A673 (cell line): ENCODE measurements at regions not wholly inside any gene's neighbourhood (a gene's known extent, or its start where the extent isn't known, plus 50 kb on each side); places are given as distances from the start of the nearest gene placed in this dataset.

Experiments
- EZH2 ChIP-seq: fragments of 200-600 bp; sonication (generic); IDR thresholded peaks from 2 replicates; pipeline ENCODE4 v1.6.1; 2017; ENCODE audit warnings: borderline replicate concordance, low read depth, mild to moderate bottlenecking, mixed read lengths, antibody characterized with exemption, low read length; ENCODE audit not compliant: poor library complexity, severe bottlenecking
- TF ChIP-seq, protein P1 (sequence below): fragments of 300-800, 200-600 bp; sonication (generic); conservative IDR thresholded peaks from 2 replicates; pipeline ENCODE4 v1.5.1; 2017; ENCODE audit warnings: low read depth, mild to moderate bottlenecking, antibody characterized with exemption, low read length, moderate library complexity, mixed read lengths

DNA sequence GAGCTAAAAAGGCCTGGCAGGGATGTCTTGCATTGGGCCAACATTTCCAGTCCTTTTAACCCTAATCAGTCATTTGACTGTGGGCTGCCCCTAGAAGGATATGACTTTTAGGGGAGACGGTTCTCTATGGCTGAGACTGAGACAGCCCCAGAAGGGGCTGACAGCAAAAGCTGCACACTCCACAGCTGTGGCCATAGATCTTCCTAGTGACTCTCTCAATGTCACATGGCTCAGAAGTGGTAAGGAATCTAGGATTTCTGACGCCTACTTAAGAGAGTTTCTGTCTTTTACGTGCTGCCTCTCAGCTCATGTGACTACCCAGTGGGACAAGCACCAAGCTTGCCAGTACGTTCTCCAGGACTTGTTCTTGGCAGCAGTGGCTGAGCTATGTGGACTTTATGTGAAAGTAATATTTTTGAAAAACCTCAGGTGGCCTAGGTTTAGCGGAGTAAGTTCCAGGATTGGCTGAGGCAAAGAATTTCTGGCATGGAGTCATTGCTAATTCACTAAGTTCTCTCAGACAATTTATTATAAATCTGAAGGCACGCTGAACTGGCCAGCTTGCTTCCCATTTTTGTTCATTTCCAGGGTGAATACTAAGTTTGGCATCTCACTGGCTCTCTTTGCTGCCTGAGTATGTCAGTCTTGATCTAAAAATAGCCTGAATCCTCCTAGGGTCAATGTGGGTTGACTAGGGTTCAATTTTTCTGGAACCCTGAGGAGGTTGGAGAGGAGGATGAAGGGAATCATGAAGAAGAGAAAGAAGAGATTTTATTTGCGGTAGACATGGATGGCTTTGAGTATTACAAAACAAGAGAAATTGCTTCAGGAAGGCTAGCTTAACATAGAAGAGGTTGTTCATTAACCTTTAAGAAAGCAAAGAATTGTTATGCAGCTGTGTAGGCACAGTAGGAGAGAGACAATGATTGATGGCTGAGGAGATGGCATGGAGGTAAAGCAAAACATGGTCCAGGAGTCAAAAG is 271.8 kb downstream of the AEBP2 start:
- TF ChIP-seq EZH2: no peak
- TF ChIP-seq, protein P1, sequence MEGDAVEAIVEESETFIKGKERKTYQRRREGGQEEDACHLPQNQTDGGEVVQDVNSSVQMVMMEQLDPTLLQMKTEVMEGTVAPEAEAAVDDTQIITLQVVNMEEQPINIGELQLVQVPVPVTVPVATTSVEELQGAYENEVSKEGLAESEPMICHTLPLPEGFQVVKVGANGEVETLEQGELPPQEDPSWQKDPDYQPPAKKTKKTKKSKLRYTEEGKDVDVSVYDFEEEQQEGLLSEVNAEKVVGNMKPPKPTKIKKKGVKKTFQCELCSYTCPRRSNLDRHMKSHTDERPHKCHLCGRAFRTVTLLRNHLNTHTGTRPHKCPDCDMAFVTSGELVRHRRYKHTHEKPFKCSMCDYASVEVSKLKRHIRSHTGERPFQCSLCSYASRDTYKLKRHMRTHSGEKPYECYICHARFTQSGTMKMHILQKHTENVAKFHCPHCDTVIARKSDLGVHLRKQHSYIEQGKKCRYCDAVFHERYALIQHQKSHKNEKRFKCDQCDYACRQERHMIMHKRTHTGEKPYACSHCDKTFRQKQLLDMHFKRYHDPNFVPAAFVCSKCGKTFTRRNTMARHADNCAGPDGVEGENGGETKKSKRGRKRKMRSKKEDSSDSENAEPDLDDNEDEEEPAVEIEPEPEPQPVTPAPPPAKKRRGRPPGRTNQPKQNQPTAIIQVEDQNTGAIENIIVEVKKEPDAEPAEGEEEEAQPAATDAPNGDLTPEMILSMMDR: no peak
